K562 (cell line): ENCODE measurements at regions not wholly inside any gene's neighbourhood (a gene's known extent, or its start where the extent isn't known, plus 50 kb on each side); places are given as distances from the start of the nearest gene placed in this dataset.

Source experiments
- ATAC-seq: fragments of 200-7000 bp; cut with Tn5 transposase; 3 replicates; pipeline ENCODE4 v1.9.1; 2020; ENCODE audit warnings: moderate library complexity
- BruUV-seq: library from RNA; stranded (reverse); fragments of 400-500 nt; replicated peaks from 2 replicates; lab custom pipeline; 2021; lab: Mats Ljungman, UMichigan
- CTCF ChIA-PET: fragments of 300-600 bp; formaldehyde crosslinking; extraction: SDS; loops from one replicate; lab custom pipeline; 2021; ENCODE audit warnings: low intra/inter-chr PET ratio; lab: Yijun Ruan, JAX
- POLR2A ChIA-PET: fragments of 300-600, 350-650 bp; sonication (Branson Sonifier 250); formaldehyde crosslinking; extraction: SDS; loops from one replicate; lab custom pipeline; 2021; ENCODE audit warnings: antibody characterized with exemption, inconsistent platforms; lab: Yijun Ruan, JAX
- DNase-seq, 4 experiments: peaks; one replicate each; pipeline versions ENCODE4 v3.0.0 to v3.0.0-alpha.2; 2011 to 2018; ENCODE audit warnings: low spot score in 3 of 4, mixed read lengths in 3 of 4; ENCODE audit errors: extremely low read depth in 1 of 4
- FAIRE-seq: peaks from 2 replicates; lab custom pipeline; 2011; peaks lifted over from hg19 to GRCh38; lab: Jason Lieb, UNC
- H2AFZ ChIP-seq: 2 replicates; pipeline ENCODE4 v1.6.0; 2011; ENCODE audit warnings: low read depth, low read length, control low read depth, inconsistent platforms
- H3K27ac ChIP-seq: fragments of 200-600 bp; 3 replicates; pipeline ENCODE4 v1.8.0; 2011; ENCODE audit warnings: low read depth, mild to moderate bottlenecking, control low read depth, inconsistent platforms, low read length, moderate library complexity, mixed read lengths; ENCODE audit errors: extremely low read depth
- H3K27me3 ChIP-seq, 2 experiments: fragments of 300-600 bp in 1 of 2; 2 replicates in 1 of 2; 3 replicates in 1 of 2; pipeline versions ENCODE4 v1.6.0 to v1.8.0; 2011; ENCODE audit warnings: inconsistent platforms in 2 of 2, low read length in 2 of 2, mild to moderate bottlenecking in 1 of 2, mixed read lengths in 1 of 2, moderate library complexity in 1 of 2; ENCODE audit not compliant: control insufficient read depth in 2 of 2, insufficient read depth in 2 of 2
- H3K36me3 ChIP-seq: fragments of 300-600 bp; 3 replicates; pipeline ENCODE4 v1.8.0; 2011; ENCODE audit warnings: mild to moderate bottlenecking, low read length, inconsistent platforms; ENCODE audit not compliant: control insufficient read depth, insufficient read depth
- H3K4me1 ChIP-seq, 2 experiments: fragments of 200-600 bp in 1 of 2; replicated peaks in 1 of 2; 2 replicates in 1 of 2; 3 replicates in 1 of 2; pipeline versions ENCODE4 v1.5.1 to v1.8.0; 2011; ENCODE audit warnings: inconsistent platforms in 2 of 2, low read length in 2 of 2, mild to moderate bottlenecking in 1 of 2, mixed read lengths in 1 of 2, moderate library complexity in 1 of 2; ENCODE audit not compliant: control insufficient read depth in 2 of 2, insufficient read depth in 2 of 2
- H3K4me2 ChIP-seq: 2 replicates; pipeline ENCODE4 v1.6.1; 2011; ENCODE audit warnings: low read length, control low read depth, inconsistent platforms, mixed read lengths; ENCODE audit not compliant: insufficient read depth
- H3K4me3 ChIP-seq: fragments of 200-600 bp; sonication (generic), shearing (Covaris generic); 2 replicates; pipeline ENCODE4 v1.5.1; 2016; ENCODE audit warnings: control low read depth, inconsistent platforms
- H3K79me2 ChIP-seq: fragments of 200-600 bp; 3 replicates; pipeline ENCODE4 v1.8.0; 2011; ENCODE audit warnings: low read length, inconsistent platforms; ENCODE audit not compliant: control insufficient read depth, insufficient read depth
- H3K9ac ChIP-seq, 2 experiments: 2 replicates each; pipeline versions ENCODE4 v1.6.0 to v1.6.1; 2011; ENCODE audit warnings: low read depth in 2 of 2, low read length in 2 of 2, control low read depth in 1 of 2, inconsistent platforms in 1 of 2, mild to moderate bottlenecking in 1 of 2, mixed read lengths in 1 of 2; ENCODE audit not compliant: insufficient read depth in 1 of 2
- H3K9me1 ChIP-seq: one replicate; pipeline ENCODE4 v1.6.0; 2011; ENCODE audit warnings: inconsistent platforms, mild to moderate bottlenecking, low read length, moderate library complexity; ENCODE audit not compliant: control insufficient read depth, insufficient read depth
- H3K9me3 ChIP-seq: replicated peaks from 2 replicates; pipeline ENCODE4 v1.5.1; 2011; ENCODE audit warnings: low read depth, low read length, inconsistent platforms; ENCODE audit not compliant: control insufficient read depth, insufficient read depth
- H4K20me1 ChIP-seq: replicated peaks from 2 replicates; pipeline ENCODE4 v1.6.1; 2011; ENCODE audit warnings: low read length, inconsistent platforms, mixed read lengths; ENCODE audit not compliant: control insufficient read depth, insufficient read depth
- E2F3 ChIP-seq: fragments of 250-450 bp; sonication (Bioruptor Pico); IDR thresholded peaks from 2 replicates; pipeline ENCODE4 v1.4.0; 2020; ENCODE audit warnings: mild to moderate bottlenecking
- E4F1 ChIP-seq: fragments of 250-450 bp; sonication (Bioruptor Pico); IDR thresholded peaks from 2 replicates; pipeline ENCODE4 v1.5.0; 2021; ENCODE audit warnings: mild to moderate bottlenecking, borderline replicate concordance
- FOXK1 ChIP-seq: sonication (generic); formaldehyde crosslinking; IDR thresholded peaks from 2 replicates; pipeline ENCODE4 v1.8.0; 2022; ENCODE audit warnings: missing genetic modification reagents, mild to moderate bottlenecking, borderline replicate concordance
- NELFE ChIP-seq: IDR thresholded peaks from 2 replicates; pipeline ENCODE4 v1.6.1; 2011; ENCODE audit warnings: mild to moderate bottlenecking; ENCODE audit not compliant: insufficient read depth, insufficient read length
- NFATC3 ChIP-seq: fragments of 450-650 bp; IDR thresholded peaks from 2 replicates; pipeline ENCODE4 v1.6.1; 2017; ENCODE audit warnings: mild to moderate bottlenecking
- OTX1 ChIP-seq: fragments of 450-650 bp; formaldehyde crosslinking; IDR thresholded peaks from 2 replicates; pipeline ENCODE4 v1.4.0; 2022; ENCODE audit warnings: mild to moderate bottlenecking
- PURB ChIP-seq: sonication (generic); formaldehyde crosslinking; IDR thresholded peaks from 2 replicates; pipeline ENCODE4 v1.9.0; 2021; ENCODE audit warnings: low read depth, mild to moderate bottlenecking, missing genetic modification reagents
- SAP30 ChIP-seq: fragments of 200-600 bp; sonication (generic); IDR thresholded peaks from 2 replicates; pipeline ENCODE4 v1.6.1; 2012; ENCODE audit warnings: borderline replicate concordance, low read depth, mild to moderate bottlenecking, moderate library complexity, low read length, control low read depth, inconsistent platforms; ENCODE audit not compliant: insufficient read depth, poor library complexity, severe bottlenecking
- SMAD4 ChIP-seq: fragments of 250-450 bp; sonication (Bioruptor Pico); conservative IDR thresholded peaks from 2 replicates; pipeline ENCODE4 v1.8.0; 2021; ENCODE audit warnings: inconsistent platforms, mild to moderate bottlenecking, moderate library complexity
- TAF9B ChIP-seq: fragments of 450-650 bp; IDR thresholded peaks from 2 replicates; pipeline ENCODE4 v1.6.1; 2018; ENCODE audit warnings: mild to moderate bottlenecking; ENCODE audit not compliant: partially characterized antibody
- TRIM24 ChIP-seq, 2 experiments: fragments of 450-650 bp; IDR thresholded peaks; 2 replicates each; pipeline ENCODE4 v1.6.1; 2016
- ZFX ChIP-seq: sonication (generic); formaldehyde crosslinking; IDR thresholded peaks from 2 replicates; pipeline ENCODE4 v1.8.0; 2022; ENCODE audit warnings: mild to moderate bottlenecking, missing genetic modification reagents, moderate library complexity
- ZNF253 ChIP-seq: fragments of 250-450 bp; sonication (Bioruptor Pico); conservative IDR thresholded peaks from 2 replicates; pipeline ENCODE4 v1.6.1; 2021; ENCODE audit warnings: mild to moderate bottlenecking
- ZNF395 ChIP-seq: fragments of 200-800 bp; sonication (Bioruptor generic); IDR thresholded peaks from 2 replicates; pipeline ENCODE4 v1.6.1; 2017; ENCODE audit warnings: missing genetic modification characterization, missing compliant biosample characterization
- ZNF57 ChIP-seq: fragments of 450-650 bp; formaldehyde crosslinking; IDR thresholded peaks from 2 replicates; pipeline ENCODE4 v1.4.0; 2020; ENCODE audit warnings: mild to moderate bottlenecking, moderate library complexity
- ZNF75A ChIP-seq: fragments of 450-650 bp; formaldehyde crosslinking; IDR thresholded peaks from 2 replicates; pipeline ENCODE4 v1.4.0; 2020; ENCODE audit warnings: mild to moderate bottlenecking
- ZNF76 ChIP-seq: fragments of 250-450 bp; sonication (Bioruptor Pico); IDR thresholded peaks from 2 replicates; pipeline ENCODE4 v1.4.0; 2020; ENCODE audit warnings: mild to moderate bottlenecking, moderate library complexity, borderline replicate concordance
- WGBS: fragments of 100-300 bp; shearing (Covaris generic); methylation state at CpG from one replicate; pipeline ENCODE4 v1.1.6; 2016; ENCODE audit warnings: low coverage, mixed read lengths; ENCODE audit not compliant: insufficient coverage; ENCODE audit errors: missing lambda C conversion rate; 5-methylcytosine and 5-hydroxymethylcytosine counted together
- in situ Hi-C: fragments of 300-500 bp; cut with MboI; formaldehyde crosslinking; loops from 4 replicates; pipeline ENCODE4 v1.15.0; 2018; ENCODE audit warnings: inconsistent platforms, mixed read lengths
- intact Hi-C: fragments of 100-400 bp; cut with micrococcal nuclease; formaldehyde crosslinking; loops from 2 replicates; pipeline ENCODE4 v1.14.2; 2022

GRCh38 chr6:132153221-132153898 lies 202.2 kb upstream of the CCN2 start:
- in situ Hi-C loops = no loop called here
- no peaks in the 10 kb centered on the region for H3K27me3 ChIP-seq
- H3K27ac ChIP-seq = no peak overlapping the region
- no peak for TF ChIP-seq E2F3 (CRISPR knock-in tag)
- no peak for TF ChIP-seq PURB
- TF ChIP-seq E4F1 (CRISPR knock-in tag) = no peak
- TF ChIP-seq ZNF395 = no peak
- TF ChIP-seq ZNF253 (CRISPR knock-in tag) = no peak
- TF ChIP-seq SMAD4 = no peak
- TF ChIP-seq FOXK1 (CRISPR knock-in tag) = no peak
- TF ChIP-seq ZNF57 (CRISPR knock-in tag) = no peak
- no peak for TF ChIP-seq ZFX
- no peak for TF ChIP-seq ZNF75A (CRISPR knock-in tag)
- TF ChIP-seq NELFE = no peak
- no peak for TF ChIP-seq TAF9B
- no peak for TF ChIP-seq OTX1 (CRISPR knock-in tag)
- no peak for TF ChIP-seq TRIM24 (IDR thresholded peaks at IDR 0.05)
- TF ChIP-seq ZNF76 (CRISPR knock-in tag) = no peak
- no peak for TF ChIP-seq NFATC3
- no peak for TF ChIP-seq SAP30
- TF ChIP-seq, all 486 proteins: peak for 0
- Histone ChIP-seq H3K79me2 (no peaks in the 10 kb centered on the region), H3K9me1 (no peaks in the 10 kb centered on the region), H2AFZ (no peak overlapping the region), H4K20me1 (no peaks in the 10 kb centered on the region), H3K4me2 (no peak overlapping the region), H3K4me3 (no peak overlapping the region), H3K4me1 (no peaks in the 10 kb centered on the region), H3K9me3 (0 out of 2 replicates have a peak, but pooled peaks cover 2% of the 10 kb centered on the region), H3K9ac (no peak overlapping the region), H3K36me3 (no peaks in the 10 kb centered on the region)
- no TSS peak for BruUV-seq
- ATAC-seq (no peak), DNase-seq (no peak), FAIRE-seq (no peak)
- ChIA-PET POLR2A (no interaction called here), CTCF (no interaction called here)
- intact Hi-C loops = no loop called here
- under 1% methylated on average over 9 of the region's 9 CpGs for WGBS
